Colonic mucosa (tissue), 4 donors: ENCODE measurements at regions not wholly inside any gene's neighbourhood (a gene's known extent, or its start where the extent isn't known, plus 50 kb on each side); places are given as distances from the start of the nearest gene placed in this dataset.

Source experiments
- DNase-seq: peaks from one replicate; pipeline ENCODE4 v3.0.0-alpha.2; 2020
- H3K27ac ChIP-seq: fragments of 200-600 bp; one replicate; pipeline ENCODE4 v1.8.0; 2021
- H3K27me3 ChIP-seq: fragments of 200-600 bp; one replicate; pipeline ENCODE4 v1.8.0; 2021
- H3K36me3 ChIP-seq: fragments of 200-600 bp; one replicate; pipeline ENCODE4 v1.8.0; 2021
- H3K4me1 ChIP-seq: fragments of 200-600 bp; one replicate; pipeline ENCODE4 v1.8.0; 2021; ENCODE audit warnings: mild to moderate bottlenecking
- H3K4me3 ChIP-seq: fragments of 200-600 bp; one replicate; pipeline ENCODE4 v1.8.0; 2021
- H3K9ac ChIP-seq, 2 donors: one replicate each; pipeline ENCODE4 v1.7.0; 2013; ENCODE audit warnings: control low read depth in 2 of 2, low read depth in 2 of 2, low read length in 2 of 2
- H3K9me3 ChIP-seq: fragments of 200-600 bp; one replicate; pipeline ENCODE4 v1.8.0; 2021
- CTCF ChIP-seq: fragments of 200-600 bp; IDR thresholded peaks from one replicate; pipeline ENCODE4 v1.8.0; 2022; ENCODE audit warnings: antibody characterized with exemption, mild to moderate bottlenecking
- intact Hi-C: fragments of 100-400 bp; cut with DNase I; formaldehyde crosslinking; loops from one replicate; pipeline ENCODE4 v1.14.1; 2022
- donor health status: healthy.
- donor health status: DM: no; HTN: no; CAD: no.
- donor health status: DM: no; HTN: no; CAD: no.

- Histone ChIP-seq H3K9ac (peak overlapping the region in 1 of 2 donors; percentile 34), H3K27ac (peak overlapping the region; percentile 22), H3K27me3 (no peaks in the 10 kb centered on the region), H3K4me1 (no peaks in the 10 kb centered on the region), H3K36me3 (no peaks in the 10 kb centered on the region), H3K4me3 (no peak overlapping the region), H3K9me3 (no peaks in the 10 kb centered on the region)
- TF ChIP-seq CTCF = no peak
- intact Hi-C loops = no loop called here
- peak; percentile 48 for DNase-seq
Measured at GRCh38 chr2:15042801-15043217, 410.3 kb downstream of the LRATD1 start.

- Histone ChIP-seq H3K27me3 (no peaks in the 10 kb centered on the region), H3K36me3 (no peaks in the 10 kb centered on the region), H3K4me3 (no peak overlapping the region), H3K4me1 (no peaks in the 10 kb centered on the region), H3K27ac (peak overlapping the region; percentile 22), H3K9ac (no peak overlapping the region), H3K9me3 (no peaks in the 10 kb centered on the region)
- intact Hi-C loops = no loop called here
- no peak for DNase-seq
- no peak for TF ChIP-seq CTCF
Measured at GRCh38 chr2:15043336-15044058, 411.0 kb downstream of the LRATD1 start.

- Histone ChIP-seq H3K4me1 (no peaks in the 10 kb centered on the region), H3K36me3 (no peaks in the 10 kb centered on the region), H3K9ac (no peak overlapping the region), H3K27me3 (no peaks in the 10 kb centered on the region), H3K4me3 (no peak overlapping the region), H3K9me3 (no peaks in the 10 kb centered on the region), H3K27ac (no peak overlapping the region)
- intact Hi-C loops = no loop called here
- no peak for TF ChIP-seq CTCF
- no peak for DNase-seq
Measured at GRCh38 chr2:15045054-15045453, 412.5 kb downstream of the LRATD1 start.

GRCh38 chr2:15047184-15047583 lies 414.7 kb downstream of the LRATD1 start:
- intact Hi-C loops = no loop called here
- Histone ChIP-seq H3K9me3 (no peaks in the 10 kb centered on the region), H3K36me3 (no peaks in the 10 kb centered on the region), H3K27me3 (no peaks in the 10 kb centered on the region), H3K4me1 (no peaks in the 10 kb centered on the region), H3K9ac (no peak overlapping the region), H3K4me3 (no peak overlapping the region), H3K27ac (no peak overlapping the region)
- DNase-seq = no peak
- TF ChIP-seq CTCF = no peak

- no peak for TF ChIP-seq CTCF
- Histone ChIP-seq H3K27me3 (no peaks in the 10 kb centered on the region), H3K9me3 (no peaks in the 10 kb centered on the region), H3K36me3 (no peaks in the 10 kb centered on the region), H3K27ac (no peak overlapping the region), H3K4me1 (no peaks in the 10 kb centered on the region), H3K4me3 (no peak overlapping the region), H3K9ac (no peak overlapping the region)
- no peak for DNase-seq
- intact Hi-C loops = no loop called here
Measured at GRCh38 chr2:15048000-15048399, 415.5 kb downstream of the LRATD1 start.
